ENCODE measurements at regions not wholly inside any gene's neighbourhood (a gene's known extent, or its start where the extent isn't known, plus 50 kb on each side); places are given as distances from the start of the nearest gene placed in this dataset.

DNA sequence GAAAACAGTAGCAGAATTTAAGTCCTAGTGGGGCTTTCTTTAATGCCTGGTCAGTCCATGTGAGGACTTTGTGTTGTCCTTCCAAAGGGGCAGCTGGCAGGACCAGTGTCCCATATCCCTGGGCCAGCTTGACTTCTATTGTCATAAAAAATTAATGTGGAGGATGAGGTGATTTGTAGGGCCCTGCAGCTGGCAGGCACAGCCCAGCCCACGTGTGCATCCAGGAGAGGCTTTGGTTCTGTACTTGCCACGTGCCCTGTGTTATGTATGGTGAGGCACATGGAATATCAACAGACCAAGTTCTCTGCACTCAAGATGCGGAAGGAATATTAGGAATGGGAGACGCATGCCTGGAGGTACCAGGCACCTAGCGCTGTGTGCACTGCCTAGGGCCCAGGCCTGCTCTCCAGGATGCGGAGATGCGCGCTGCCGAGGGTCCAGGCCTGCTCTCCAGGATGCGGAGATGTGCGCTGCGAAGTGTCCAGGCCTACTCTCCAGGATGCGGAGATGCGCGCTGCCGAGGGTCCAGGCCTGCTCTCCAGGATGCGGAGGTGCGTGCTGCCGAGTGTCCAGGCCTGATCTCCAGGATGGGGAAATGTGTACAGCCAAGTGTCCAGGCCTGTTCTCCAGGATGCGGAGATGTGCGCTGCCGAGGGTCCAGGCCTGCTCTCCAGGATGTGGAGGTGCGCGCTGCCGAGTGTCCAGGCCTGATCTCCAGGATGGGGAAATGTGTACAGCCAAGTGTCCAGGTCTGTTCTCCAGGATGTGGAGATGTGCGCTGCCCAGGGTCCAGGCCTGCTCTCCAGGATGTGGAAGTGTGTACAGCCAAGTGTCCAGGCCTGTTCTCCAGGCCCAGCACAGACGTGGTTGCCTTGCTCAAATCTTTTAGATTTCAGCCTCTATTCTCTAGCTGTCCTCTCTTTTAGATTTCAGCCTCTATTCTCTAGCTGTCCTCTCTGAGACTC lies 183.3 kb upstream of the ROPN1 start:
- FAIRE-seq (no peak), DNase-seq (ENCODE audit: insufficient read length, low spot score) (no peak)
- TF ChIP-seq, protein P1, sequence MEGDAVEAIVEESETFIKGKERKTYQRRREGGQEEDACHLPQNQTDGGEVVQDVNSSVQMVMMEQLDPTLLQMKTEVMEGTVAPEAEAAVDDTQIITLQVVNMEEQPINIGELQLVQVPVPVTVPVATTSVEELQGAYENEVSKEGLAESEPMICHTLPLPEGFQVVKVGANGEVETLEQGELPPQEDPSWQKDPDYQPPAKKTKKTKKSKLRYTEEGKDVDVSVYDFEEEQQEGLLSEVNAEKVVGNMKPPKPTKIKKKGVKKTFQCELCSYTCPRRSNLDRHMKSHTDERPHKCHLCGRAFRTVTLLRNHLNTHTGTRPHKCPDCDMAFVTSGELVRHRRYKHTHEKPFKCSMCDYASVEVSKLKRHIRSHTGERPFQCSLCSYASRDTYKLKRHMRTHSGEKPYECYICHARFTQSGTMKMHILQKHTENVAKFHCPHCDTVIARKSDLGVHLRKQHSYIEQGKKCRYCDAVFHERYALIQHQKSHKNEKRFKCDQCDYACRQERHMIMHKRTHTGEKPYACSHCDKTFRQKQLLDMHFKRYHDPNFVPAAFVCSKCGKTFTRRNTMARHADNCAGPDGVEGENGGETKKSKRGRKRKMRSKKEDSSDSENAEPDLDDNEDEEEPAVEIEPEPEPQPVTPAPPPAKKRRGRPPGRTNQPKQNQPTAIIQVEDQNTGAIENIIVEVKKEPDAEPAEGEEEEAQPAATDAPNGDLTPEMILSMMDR (IDR thresholded peaks at IDR 0.05; ENCODE audit: insufficient read depth, missing control alignments): no peak

DNA sequence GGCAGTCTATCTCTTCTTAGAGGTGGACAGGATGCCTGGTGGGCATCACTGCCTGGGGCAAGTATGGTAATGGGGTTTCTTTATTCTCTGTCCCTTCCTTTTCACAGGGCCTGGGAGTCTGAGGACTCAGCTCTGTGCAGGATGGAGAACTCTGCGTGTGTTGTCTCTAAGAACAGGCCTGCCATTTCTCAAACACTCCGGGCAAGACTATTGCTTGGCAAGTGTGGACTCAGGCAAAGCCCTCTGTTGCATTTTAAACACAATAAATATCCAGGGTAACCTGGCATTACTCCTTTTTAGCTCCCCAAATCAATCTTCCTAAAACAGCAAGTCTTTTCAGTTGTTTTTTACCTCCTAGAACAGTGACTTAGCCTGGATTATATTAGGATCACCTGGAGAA lies 185.1 kb upstream of the ROPN1 start:
- FAIRE-seq: no peak
- TF ChIP-seq, protein P1 (IDR thresholded peaks at IDR 0.05; ENCODE audit: insufficient read depth, missing control alignments): no peak

DNA sequence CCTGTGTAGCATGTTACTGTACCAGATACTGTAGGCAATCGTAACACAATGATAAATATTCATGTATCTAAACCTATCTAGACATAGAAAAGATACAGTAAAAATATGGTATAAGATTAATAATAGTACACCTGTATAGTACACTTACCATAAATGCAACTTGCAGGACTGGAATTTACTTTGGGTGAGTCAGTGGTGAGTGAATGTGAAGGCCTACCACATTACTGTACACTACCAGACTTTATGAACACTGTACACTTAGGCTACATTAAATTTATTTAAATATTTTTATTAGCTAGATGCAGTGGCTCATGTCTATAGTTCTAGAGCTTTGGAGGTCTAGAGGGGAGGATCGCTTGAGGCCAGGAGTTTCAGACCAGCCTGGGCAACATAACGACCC lies 186.6 kb upstream of the ROPN1 start:
- FAIRE-seq: no peak
- TF ChIP-seq, protein P1 (IDR thresholded peaks at IDR 0.05; ENCODE audit: insufficient read depth, missing control alignments): no peak

More for the DNA sequence above, 185.1 kb upstream of the ROPN1 start:
- no peak for DNase-seq (ENCODE audit: insufficient read length, low spot score)

DNA sequence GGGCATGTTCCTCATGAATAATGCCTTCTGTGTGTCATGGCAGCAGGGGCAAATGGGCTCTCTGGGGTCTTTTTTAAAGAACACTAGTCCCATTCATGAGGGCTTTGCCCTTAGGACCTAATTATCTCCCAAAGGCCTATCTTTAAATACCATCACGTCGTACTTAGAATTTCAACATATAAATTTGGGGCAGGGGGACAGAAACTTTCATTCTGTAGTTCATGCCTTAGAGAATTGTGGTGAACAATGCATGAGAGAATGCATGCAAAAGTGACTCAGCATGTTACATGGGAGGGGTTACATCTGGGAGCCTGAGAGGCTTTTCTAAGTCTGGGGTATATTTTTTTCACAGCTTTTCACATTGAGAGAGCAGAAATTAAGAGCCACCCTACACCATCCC lies 208.5 kb upstream of the ROPN1 start:
- no peak for FAIRE-seq
- no peak for DNase-seq (ENCODE audit: insufficient read length, low spot score)
- TF ChIP-seq, protein P1 (IDR thresholded peaks at IDR 0.05; ENCODE audit: insufficient read depth, missing control alignments): no peak

More for the DNA sequence above, 186.6 kb upstream of the ROPN1 start:
- no peak for DNase-seq (ENCODE audit: insufficient read length, low spot score)

DNA sequence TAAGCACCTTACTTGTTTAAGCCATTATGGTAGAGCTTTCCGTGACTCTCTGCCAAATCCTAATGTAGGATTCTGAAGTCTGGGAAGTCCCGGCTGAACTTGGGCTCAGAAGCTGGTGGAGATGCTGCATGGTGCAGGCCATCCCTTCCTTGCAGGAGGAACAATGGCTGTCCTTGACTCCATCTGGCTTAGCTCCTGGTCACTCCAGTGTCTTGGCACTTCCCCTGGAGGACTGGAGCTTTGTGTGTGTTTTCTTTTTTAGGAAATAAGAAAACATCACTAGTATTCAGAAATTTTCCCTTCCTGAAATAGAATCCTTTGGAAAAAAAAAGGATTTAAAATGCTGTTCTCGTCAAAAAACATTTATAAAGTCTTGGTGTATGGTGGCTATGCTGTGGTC lies 209.3 kb upstream of the ROPN1 start:
- TF ChIP-seq, protein P1 (IDR thresholded peaks at IDR 0.05; ENCODE audit: insufficient read depth, missing control alignments): no peak
- DNase-seq (ENCODE audit: insufficient read length, low spot score) (no peak), FAIRE-seq (no peak)

DNA sequence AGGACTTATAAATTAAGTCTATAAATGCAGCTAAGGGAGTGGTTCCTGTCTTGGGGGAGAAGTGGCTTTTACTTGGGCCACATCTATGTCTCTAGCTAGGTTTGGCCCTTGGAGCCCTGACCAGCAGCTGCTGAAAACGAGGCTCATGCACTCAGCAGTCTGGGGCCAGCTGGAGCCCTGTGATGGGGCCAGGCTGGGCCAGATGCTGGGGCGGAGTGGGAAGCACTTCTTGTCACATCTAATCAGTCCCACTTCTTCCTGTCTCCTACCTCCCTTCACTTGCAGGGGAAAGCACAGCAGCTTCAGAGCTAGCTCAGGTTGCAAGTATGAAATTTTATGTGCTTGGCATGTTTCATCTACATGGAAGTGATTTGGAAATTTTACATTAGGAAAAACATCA lies 209.9 kb upstream of the ROPN1 start:
- no peak for FAIRE-seq
- DNase-seq (ENCODE audit: insufficient read length, low spot score): no peak
- TF ChIP-seq, protein P1 (IDR thresholded peaks at IDR 0.05; ENCODE audit: insufficient read depth, missing control alignments): no peak

GRCh38 chr3:124202754-124203153 lies 210.8 kb upstream of the ROPN1 start:
- TF ChIP-seq, protein P1 (IDR thresholded peaks at IDR 0.05; ENCODE audit: insufficient read depth, missing control alignments): no peak
- no peak for DNase-seq (ENCODE audit: insufficient read length, low spot score)
- no peak for FAIRE-seq

All from D721Med (cell line).